ENCODE measurements at regions not wholly inside any gene's neighbourhood (a gene's known extent, or its start where the extent isn't known, plus 50 kb on each side); places are given as distances from the start of the nearest gene placed in this dataset.
"Not testable (repeated sequence)": the region's sequence is repeated elsewhere in the genome, so short reads cannot be mapped to it uniquely, and the experiment has no call there.

DNA sequence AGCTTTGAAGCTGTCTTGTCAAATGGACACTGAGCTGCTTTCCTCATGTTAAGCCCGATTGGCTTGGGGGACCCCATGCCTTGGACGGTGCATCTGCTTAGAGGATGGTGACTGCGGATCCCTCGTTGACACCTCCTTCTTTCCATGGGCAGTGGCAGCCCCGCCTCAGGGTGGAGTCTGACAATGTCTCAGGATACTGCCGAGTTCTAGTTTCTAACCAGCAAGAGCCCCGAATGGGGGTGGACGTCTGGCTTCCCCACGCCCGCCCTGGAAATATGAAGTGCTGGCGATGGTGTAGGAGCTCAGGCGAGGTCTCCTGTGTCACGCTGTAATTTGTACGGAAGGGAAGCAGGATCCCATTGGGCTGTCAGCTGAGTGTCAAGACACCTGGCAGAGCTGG, 106.2 kb upstream of the CTBP2 start:
- DNase-seq: no peak
- in situ Hi-C loops (cut with MboI; ENCODE audit: low pct_unique_long_range_greater_than_20kb, low sequenced_read_pairs): no loop called here

DNA sequence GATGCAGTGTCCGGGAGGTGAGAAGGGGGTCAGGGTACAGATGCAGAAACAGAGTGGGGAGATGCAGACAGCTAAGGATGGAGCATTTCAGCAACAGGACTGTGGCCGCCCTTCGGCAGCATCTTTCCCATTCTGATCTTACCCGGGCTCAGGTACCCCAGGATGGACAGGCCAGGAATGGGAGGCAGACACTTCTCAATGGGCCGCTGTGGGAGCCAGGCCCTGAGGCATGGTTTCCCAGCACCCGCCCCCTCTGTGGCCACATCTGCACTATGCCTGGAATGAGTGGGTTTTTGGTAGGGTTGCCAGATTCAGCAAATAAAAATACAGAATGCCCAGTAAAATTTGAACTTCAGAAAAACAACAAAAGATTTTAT, 105.2 kb upstream of the CTBP2 start:
- no peak for DNase-seq
- in situ Hi-C loops (cut with MboI; ENCODE audit: low pct_unique_long_range_greater_than_20kb, low sequenced_read_pairs): no loop called here

DNA sequence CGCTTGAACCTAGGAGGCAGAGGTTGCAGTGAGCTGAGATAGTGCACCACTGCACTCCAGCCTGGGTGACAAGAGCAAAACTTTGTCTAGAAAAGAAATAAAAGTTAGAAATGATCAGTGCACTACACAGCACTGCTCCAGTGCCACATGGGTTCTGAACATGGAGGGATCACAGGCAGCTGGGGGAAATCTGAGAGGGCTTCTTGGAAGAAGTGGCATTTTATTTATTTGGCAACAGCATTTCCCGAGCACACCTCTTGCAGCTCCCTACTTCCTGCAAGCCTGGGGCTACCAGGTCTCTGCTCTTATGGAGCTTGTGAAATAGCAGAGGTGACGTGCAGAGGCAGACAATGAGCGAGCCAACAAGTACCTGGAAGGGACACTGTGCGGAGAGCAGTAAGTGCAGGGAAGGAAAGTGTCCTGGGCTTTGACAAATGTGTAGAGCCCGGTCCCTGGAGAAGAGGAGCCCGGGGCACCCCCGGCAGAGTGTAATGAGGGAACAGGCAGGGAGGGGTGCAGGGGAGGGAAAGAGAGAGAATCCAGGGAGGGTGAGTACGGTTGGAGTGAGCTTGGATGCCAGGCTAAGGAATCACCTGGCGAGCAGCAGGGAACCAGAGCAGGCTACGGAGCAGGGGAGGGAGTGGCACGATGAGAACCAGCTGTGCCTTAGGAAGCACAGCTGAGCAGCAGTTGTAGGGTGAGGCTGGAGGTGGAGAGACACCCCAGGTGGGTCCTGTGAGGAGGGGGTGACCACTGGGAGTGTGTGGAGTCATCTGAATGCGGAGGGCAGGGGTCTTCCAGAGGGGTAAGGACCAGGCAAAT, 104.6 kb upstream of the CTBP2 start:
- DNase-seq: no peak
- in situ Hi-C loops (cut with MboI; ENCODE audit: low pct_unique_long_range_greater_than_20kb, low sequenced_read_pairs): no loop called here

DNA sequence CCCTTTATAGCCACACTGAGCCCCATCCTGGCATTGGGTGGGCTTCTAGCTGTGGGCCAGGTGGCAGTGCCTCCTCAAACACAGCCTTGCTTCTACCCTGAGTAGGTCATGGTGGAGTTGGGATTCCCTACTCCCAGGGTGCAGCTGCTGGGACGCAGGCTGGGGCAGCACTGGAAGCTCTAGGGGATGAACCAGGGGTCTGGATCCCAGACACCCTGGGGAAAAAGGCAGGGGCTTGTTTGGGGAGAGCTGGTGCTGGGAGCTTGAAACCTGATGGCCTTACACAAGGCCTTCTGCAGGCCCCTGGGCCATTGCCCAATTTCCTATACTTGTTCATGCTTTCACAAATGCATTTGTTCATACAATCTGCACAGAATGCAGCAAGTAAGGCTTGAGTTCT, 103.7 kb upstream of the CTBP2 start:
- in situ Hi-C loops (cut with MboI; ENCODE audit: low pct_unique_long_range_greater_than_20kb, low sequenced_read_pairs): no loop called here
- DNase-seq: no peak

DNA sequence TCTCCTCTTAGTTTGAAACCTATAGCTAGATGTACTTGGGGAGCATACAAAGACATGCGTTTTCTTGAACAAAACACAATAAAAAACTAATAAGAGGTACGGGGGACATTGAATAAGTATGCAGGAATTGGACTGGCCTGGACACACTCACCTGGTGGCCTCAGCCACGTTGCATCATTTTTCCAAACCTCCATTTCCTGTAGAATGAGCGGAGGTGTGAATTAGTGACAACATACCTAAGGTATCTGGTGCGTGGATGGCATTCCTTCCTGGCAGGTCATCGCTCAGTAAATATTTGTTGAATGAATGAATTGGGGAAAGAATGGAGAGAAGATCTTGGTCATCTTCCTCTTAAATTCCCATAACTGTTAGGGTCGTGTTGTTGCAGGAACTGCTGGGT, 103.2 kb upstream of the CTBP2 start:
- in situ Hi-C loops (cut with MboI; ENCODE audit: low pct_unique_long_range_greater_than_20kb, low sequenced_read_pairs): no loop called here
- DNase-seq: no peak

DNA sequence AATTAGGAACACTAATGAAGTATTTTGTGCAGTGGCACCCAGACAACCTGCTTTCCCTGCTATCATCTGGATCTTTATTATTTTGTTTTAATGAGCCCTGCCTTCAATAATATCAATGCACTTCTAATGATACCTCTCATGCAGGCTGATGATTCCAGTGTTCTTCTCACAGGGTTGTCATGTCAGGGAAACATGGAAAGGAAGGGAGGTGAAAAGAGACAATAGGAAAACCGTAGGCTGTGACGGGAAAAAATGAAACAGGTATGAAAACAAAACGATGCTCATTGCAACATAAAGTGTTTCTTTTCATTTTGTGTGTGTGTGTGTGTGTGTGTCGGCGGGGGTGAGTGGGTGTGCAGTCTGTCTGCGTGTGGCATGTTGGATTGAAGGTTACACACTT, 102.6 kb upstream of the CTBP2 start:
- in situ Hi-C loops (cut with MboI; ENCODE audit: low pct_unique_long_range_greater_than_20kb, low sequenced_read_pairs): no loop called here
- DNase-seq: no peak

DNA sequence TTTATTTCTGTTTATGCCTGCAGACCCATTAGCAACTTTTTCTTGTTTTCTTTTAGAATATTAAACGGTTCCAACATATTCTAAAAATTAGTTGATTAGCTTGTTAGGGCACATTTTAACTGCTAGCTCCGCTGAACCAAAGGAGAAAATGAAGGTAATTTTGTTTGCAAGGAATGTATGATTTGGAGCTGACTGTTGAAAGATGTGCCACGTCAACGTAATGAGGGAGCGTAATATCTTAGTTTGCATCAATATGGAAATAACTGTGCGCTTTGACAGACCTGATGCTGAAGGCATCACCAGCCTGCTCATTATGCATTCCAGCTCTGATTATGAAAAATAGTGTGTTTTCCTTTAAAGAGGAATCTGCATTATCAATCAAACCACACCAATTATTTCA, 102.0 kb upstream of the CTBP2 start:
- in situ Hi-C loops (cut with MboI; ENCODE audit: low pct_unique_long_range_greater_than_20kb, low sequenced_read_pairs): no loop called here
- no peak for DNase-seq

DNA sequence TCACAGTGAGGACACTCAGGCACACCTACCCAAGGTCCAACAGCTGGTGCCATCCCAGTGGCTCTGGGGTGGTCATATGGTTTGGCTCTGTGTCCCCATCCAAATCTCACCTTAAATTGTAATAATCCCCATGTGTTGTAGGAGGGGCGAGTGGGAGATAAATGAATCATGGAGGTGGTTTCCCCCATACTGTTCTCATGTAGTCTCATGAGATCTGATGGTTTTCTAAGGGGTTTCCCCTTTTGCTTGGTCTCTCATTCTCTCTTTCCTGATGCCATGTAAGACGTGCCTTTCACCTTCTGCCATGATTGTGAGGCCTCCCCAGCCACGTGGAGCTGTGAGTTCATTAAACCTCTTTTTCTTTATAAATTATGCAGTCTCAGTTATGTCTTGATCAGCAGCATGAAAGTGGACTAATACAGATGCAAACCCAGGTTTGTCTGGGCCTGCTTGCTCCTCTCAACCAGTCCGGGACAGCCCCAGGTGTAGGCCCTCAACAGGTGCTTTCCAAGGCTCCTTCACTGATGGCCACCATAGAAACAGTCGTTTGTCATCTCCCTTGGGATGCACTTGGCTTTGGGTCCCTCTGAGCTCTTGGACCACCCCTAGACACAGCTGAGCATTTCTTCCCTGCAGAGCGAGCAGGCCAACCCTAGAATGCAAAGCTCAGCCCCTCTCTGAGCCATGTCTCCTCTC, 101.3 kb upstream of the CTBP2 start:
- no peak for DNase-seq
- in situ Hi-C loops (cut with MboI; ENCODE audit: low pct_unique_long_range_greater_than_20kb, low sequenced_read_pairs): no loop called here

DNA sequence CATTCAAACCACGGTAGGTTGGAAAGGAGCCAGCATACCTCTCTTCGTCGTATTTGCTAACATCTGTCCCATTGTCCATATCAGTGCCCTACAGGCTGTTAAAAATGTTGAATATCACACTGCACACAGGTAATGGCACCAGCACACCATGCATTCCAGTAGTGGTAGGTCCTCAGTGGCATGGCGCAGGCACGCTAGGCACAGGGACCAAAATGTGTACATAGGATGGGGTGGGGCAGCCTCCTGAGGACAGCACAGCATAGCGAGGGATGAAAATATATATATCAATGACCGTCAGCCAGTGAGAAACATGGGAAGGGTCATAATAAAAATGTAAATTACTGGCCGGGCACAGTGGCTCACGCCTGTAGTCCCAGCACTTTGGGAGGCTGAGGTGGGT, 99.9 kb upstream of the CTBP2 start:
- no peak for DNase-seq
- in situ Hi-C loops (cut with MboI; ENCODE audit: low pct_unique_long_range_greater_than_20kb, low sequenced_read_pairs): no loop called here

DNA sequence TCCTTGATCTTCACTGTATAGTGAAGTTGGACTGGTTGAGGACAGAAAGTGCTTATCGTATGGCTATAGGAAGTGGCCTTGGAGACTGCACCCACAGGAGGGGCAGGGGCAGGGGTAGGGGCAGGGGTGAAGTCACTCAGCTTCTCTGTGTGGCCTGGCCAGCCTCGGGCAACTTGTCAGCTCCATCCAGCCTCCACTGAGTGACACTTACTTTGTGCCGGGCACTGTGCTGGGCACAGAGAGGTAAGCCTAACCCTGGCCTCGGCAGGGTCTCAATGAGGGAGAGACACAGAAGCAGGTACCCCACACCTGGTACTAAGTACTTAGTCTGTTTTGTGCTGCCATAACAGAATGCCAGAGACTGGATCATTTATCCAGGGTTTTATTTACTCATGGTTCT, 99.3 kb upstream of the CTBP2 start:
- in situ Hi-C loops (cut with MboI; ENCODE audit: low pct_unique_long_range_greater_than_20kb, low sequenced_read_pairs): no loop called here

DNA sequence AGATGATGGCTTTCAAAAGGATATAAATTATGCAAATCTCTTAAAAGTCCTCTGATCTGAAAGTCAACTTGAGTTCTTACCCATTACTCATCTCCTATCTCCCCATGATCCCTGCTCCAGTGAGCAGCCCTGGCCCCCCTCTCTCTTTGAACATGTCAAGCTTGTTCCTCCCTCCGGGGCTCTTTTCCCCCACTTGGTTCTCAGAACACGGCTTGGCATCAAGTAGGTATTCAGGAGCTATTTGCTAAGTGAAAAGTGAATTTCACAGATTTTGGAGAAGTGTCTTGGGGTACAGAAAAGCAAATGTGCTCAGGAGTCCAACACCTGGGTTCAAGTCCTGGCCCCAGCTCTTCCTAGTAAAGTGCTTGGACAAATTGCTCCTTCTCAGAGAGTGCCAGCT, 98.3 kb upstream of the CTBP2 start:
- in situ Hi-C loops (cut with MboI; ENCODE audit: low pct_unique_long_range_greater_than_20kb, low sequenced_read_pairs): no loop called here

More for the DNA sequence above, 99.3 kb upstream of the CTBP2 start:
- DNase-seq: no peak

DNA sequence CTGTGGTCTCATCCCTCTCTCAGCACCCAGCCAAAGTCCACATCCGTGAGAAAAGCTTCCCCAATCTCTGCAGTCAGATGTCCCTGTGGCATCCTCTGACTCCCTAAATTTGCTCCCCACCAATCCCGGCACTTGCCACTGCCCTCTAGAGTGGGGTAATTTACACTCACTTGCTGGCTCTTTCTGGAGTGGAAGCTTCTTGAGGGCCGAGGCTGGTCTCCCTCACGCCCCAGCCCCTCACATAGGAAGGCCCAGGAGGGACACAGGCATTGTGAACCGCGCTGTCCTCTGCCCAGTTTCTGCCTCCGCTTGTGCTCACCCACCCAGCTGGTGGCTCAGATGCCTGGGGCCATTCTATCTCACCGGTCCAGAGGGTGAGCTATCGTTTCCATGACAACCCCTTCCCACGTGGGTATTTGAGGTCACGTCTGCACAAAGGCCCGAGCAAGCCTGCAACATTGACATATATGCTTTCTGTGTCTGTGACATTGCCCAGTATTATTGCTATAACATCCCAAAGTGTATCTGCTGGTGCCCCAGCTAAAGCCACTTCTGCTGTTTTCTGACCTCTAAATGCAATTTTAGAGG, 97.3 kb upstream of the CTBP2 start:
- in situ Hi-C loops (cut with MboI; ENCODE audit: low pct_unique_long_range_greater_than_20kb, low sequenced_read_pairs): no loop called here
- no peak for DNase-seq

More for the DNA sequence above, 98.3 kb upstream of the CTBP2 start:
- no peak for DNase-seq

DNA sequence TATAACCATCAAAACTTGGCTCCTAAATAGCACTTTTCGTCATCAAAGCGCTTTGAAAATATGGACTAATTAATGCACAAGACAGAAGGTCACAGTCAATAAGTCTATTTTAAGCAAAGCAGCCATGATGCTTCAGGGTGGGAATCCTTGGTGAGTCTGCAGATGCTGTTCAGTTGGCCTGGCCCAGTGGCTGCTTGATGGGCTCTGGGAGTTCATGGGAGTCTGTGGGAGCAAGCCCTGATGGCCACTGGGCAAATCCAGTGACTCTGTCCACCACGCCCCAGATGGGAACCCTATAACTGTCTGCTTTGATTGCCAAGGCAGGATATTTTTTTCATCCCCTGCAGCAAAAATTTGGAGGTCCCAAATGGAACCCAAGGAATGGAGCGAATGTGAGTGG, 95.7 kb upstream of the CTBP2 start:
- DNase-seq: no peak
- in situ Hi-C loops (cut with MboI; ENCODE audit: low pct_unique_long_range_greater_than_20kb, low sequenced_read_pairs): no loop called here

DNA sequence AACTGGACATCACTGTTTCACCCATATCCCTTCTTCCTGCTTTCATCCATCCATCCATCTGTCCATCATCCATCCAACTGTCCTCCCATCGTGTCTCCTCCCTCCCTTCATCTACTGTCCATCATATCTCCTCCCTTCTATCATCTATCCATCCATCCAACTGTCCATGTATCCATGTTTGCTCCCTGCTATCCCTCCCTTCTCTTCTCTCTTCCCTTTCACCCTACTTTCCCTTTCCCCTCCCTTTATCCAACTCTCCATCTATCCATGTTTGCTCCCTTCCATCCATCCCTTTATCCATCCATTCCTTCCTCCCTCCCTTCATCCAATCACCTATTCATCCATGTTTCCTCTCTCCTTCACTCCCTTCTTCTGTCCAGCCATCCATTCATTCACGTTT, 92.6 kb upstream of the CTBP2 start:
- in situ Hi-C loops (cut with MboI; ENCODE audit: low pct_unique_long_range_greater_than_20kb, low sequenced_read_pairs): no loop called here
- DNase-seq: no peak

DNA sequence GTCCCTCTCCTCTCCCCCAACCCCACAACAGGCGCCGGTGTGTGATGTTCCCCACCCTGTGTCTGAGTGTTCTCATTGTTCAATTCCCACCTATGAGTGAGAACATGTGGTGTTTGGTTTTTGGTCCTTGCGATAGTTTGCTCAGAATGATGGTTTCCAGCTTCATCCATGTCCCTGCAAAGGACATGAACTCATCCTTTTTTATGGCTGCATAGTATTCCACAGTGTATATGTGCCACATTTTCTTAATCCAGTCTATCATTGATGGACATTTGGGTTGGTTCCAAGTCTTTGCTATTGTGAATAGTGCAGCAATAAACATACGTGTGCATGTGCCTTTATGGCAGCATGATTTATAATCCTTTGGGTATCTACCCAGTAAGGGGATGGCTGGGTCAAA, 90.5 kb upstream of the CTBP2 start:
- DNase-seq; in situ Hi-C loops (cut with MboI; ENCODE audit: low pct_unique_long_range_greater_than_20kb, low sequenced_read_pairs): not testable (repeated sequence)

DNA sequence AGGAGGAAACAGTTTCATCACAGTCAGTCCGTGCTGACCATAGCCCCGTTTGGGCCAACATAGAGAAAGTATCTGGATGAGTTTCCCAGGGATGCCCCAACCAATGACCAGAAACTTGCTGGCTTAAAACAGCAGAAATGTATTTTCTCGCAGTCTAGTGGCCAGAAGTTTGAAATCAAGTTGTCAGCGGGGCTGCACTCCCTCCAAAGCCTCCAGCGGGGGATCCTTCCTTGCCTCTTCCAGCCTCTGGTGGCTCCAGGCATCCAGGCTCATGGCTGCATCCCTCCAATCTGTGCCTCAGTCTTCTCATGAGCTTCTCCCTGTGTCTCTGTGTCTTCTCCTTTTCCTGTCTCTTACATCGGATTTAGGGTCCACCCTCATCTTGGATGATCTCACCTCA, 89.6 kb upstream of the CTBP2 start:
- DNase-seq: no peak
- in situ Hi-C loops (cut with MboI; ENCODE audit: low pct_unique_long_range_greater_than_20kb, low sequenced_read_pairs): no loop called here

DNA sequence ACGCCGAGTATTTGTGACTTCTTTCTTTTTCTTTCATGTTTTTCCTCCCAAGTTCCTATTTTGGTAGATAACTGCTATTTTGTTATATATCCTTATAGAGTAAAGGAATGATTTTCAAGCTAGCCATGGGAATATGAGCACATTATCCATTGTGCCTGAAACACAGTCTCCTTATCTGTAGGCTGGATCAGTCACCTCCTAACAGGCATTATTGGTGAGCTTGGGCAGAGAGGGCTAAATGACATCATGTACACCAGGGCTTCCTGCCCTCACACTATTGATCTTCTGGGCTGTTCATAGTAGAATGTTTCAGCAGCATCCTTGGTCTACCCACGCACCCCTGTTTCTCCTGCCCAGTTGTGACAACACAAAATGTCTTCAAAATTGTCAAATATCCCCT, 88.1 kb upstream of the CTBP2 start:
- DNase-seq: no peak
- in situ Hi-C loops (cut with MboI; ENCODE audit: low pct_unique_long_range_greater_than_20kb, low sequenced_read_pairs): no loop called here

DNA sequence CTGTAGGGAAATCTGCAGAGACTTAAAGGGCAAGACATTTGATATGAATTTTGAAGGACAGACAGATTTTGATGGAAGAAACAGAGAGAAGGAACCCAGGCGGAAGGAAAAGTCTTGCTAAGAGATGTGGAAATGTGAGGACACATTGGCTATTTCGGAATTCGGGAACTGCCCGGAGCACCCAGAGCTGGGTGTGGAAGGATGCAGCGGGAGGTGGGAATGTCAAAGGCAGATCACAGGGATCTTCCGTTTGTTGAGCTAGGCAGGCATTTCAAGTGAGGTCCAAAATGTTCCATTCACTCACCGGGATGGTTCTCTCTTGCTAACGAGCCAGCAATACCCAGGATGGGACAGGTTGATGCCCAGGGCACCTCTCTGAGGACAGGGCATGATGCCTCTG, 87.2 kb upstream of the CTBP2 start:
- in situ Hi-C loops (cut with MboI; ENCODE audit: low pct_unique_long_range_greater_than_20kb, low sequenced_read_pairs): no loop called here
- DNase-seq: no peak

DNA sequence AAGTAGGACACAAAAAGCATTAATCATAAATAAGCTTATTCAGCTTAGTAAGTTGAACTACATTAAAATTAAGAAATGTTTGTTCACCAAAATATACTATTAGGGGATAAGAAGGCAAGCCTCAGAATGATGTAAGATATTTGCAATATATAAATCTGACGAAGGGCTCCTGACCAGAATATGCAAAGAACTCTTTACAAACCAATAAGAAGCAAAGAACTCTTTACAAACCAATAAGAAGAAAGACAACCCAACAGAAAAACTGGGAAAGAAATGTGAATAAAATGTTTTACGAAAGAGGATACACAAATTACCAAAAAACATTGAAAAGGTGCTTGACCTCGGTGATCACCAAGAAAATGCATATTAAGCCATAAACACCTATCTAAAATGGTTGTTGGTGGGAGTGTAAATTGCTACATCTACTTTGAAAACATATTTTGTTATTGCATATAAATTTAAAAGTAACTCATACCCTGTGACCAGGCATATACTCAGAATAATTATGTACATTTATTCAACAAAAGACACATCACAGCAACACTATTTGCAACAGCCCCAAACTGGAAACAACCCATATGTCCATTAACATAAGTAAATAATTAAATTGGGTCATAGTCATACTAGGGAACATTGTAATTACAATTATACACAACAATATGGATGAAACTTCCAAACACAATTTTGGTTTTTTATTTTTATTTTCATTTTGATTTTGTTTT, 83.3 kb upstream of the CTBP2 start:
- DNase-seq: no peak
- in situ Hi-C loops (cut with MboI; ENCODE audit: low pct_unique_long_range_greater_than_20kb, low sequenced_read_pairs): no loop called here

DNA sequence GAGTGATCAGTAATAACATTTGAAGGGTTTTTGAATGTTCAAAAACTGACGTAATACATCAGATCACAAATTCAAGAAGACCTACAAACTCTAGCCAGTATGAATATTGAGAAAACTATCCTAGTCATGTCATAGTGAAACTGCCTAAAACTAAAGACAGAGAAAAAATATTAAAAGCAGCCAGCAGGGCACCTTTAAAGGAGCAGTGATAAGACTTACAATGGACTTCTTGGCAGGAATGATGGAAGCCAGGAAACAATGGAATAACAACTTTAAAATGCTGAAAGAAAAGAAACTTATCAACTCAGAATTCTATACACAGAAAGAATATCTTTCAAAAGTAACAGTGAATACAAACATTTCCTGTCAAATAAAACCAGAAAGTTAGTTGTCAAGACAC, 78.3 kb upstream of the CTBP2 start:
- DNase-seq: no peak

More for the DNA sequence above, 78.3 kb upstream of the CTBP2 start:
- in situ Hi-C loops (cut with MboI; ENCODE audit: low pct_unique_long_range_greater_than_20kb, low sequenced_read_pairs): no loop called here

Measured in KBM-7 (cell line).